Heart left ventricle (tissue), 16 donors: ENCODE measurements at regions not wholly inside any gene's neighbourhood (a gene's known extent, or its start where the extent isn't known, plus 50 kb on each side); places are given as distances from the start of the nearest gene placed in this dataset.

Source experiments
- ATAC-seq, 4 donors: fragments of 200-7000 bp; cut with Tn5 transposase; one replicate each; pipeline ENCODE4 v1.9.1; 2020 to 2022; ENCODE audit warnings: moderate library complexity in 4 of 4, mild to moderate bottlenecking in 3 of 4, moderate number of reproducible peaks in 1 of 4
- DNase-seq, 5 donors: peaks; one replicate each; pipeline ENCODE4 v3.0.0-alpha.2; 2020
- H3K27ac ChIP-seq, 12 donors: fragments of 200-600 bp; sonication (generic) in 4 of 12; one replicate each; pipeline versions ENCODE4 v1.5.0 to v1.8.0; 2016 to 2022; ENCODE audit warnings: mild to moderate bottlenecking in 2 of 12
- H3K27me3 ChIP-seq, 9 donors: fragments of 200-600 bp; sonication (generic) in 2 of 9; one replicate each; pipeline versions ENCODE4 v1.5.1 to v1.8.0; 2016 to 2022; ENCODE audit warnings: mild to moderate bottlenecking in 3 of 9
- H3K36me3 ChIP-seq, 9 donors: fragments of 200-600 bp; sonication (generic) in 2 of 9; one replicate each; pipeline versions ENCODE4 v1.5.0 to v1.8.0; 2018 to 2022; ENCODE audit warnings: mild to moderate bottlenecking in 2 of 9
- H3K4me1 ChIP-seq, 12 donors: fragments of 200-600 bp; sonication (generic) in 4 of 12; one replicate each; pipeline versions ENCODE4 v1.5.0 to v1.8.0; 2016 to 2022; ENCODE audit warnings: mild to moderate bottlenecking in 3 of 12
- H3K4me3 ChIP-seq, 12 donors: fragments of 200-600 bp; sonication (generic) in 4 of 12; one replicate each; pipeline versions ENCODE4 v1.5.0 to v1.8.0; 2017 to 2022; ENCODE audit warnings: mild to moderate bottlenecking in 9 of 12, moderate library complexity in 4 of 12
- H3K9me3 ChIP-seq, 12 donors: fragments of 200-600 bp; sonication (generic) in 4 of 12; one replicate each; pipeline versions ENCODE4 v1.5.0 to v1.8.0; 2016 to 2022; ENCODE audit warnings: mild to moderate bottlenecking in 1 of 12
- POLR2A ChIP-seq, 2 donors: fragments of 450-650 bp; IDR thresholded peaks; one replicate each; pipeline ENCODE4 v1.6.1; 2017; ENCODE audit warnings: antibody characterized with exemption in 2 of 2, mild to moderate bottlenecking in 2 of 2, moderate library complexity in 2 of 2
- WGBS, 4 donors: extraction: QIAGEN DNeasy Blood & Tissue Kit in 2 of 4; methylation state at CpG; one replicate each; pipeline versions ENCODE4 v1.1.5 to v1.1.7; 2013 to 2018; 5-methylcytosine and 5-hydroxymethylcytosine counted together
- intact Hi-C, 10 donors: fragments of 100-400 bp; cut with DNase I; formaldehyde crosslinking; loops; one replicate each; pipeline versions ENCODE4 v1.11.1 to v1.14.2; 2022
- TF ChIP-seq, protein P1 (sequence below), 12 donors: fragments of 200-600 bp; sonication (generic) in 4 of 12; IDR thresholded peaks; one replicate each; pipeline versions ENCODE4 v1.5.0 to v1.8.0; 2018 to 2022; ENCODE audit warnings: antibody characterized with exemption in 12 of 12, mild to moderate bottlenecking in 5 of 12
- donor health status: ischemic (EF 13 %, LVEDD 7.1; RV severe dilation, severe dysfunction).
- donor health status: healthy with polysubstance abuse.
- donor health status: DM: no; HTN: yes; CAD: no.
- donor health status: DM: no; HTN: no; CAD: no.
- donor health status: ischemic (EF 25% LVEDD 6.9; RV normal size, moderate dysfunction).
- donor health status: ischemic (EF 25% LVEDD 5.7; RV mildly dilated, moderate dysfunction).
- donor health status: healthy.
- donor health status: DM: yes; HTN: yes; CAD: no.
- donor health status: ischemic (EF 35%, LVEDD 5.7; RV mildly dilated, moderate dysfunction).
- donor health status: nonischemic (EF 11% LVEDD 7.7; RV severe dilation, severe dysfunction).
- donor health status: DM: yes; HTN: yes; CAD: no.
- donor health status: PGD.
- donor health status: ischemic (EF 29% LVEDD 5.4; RV normal size, mild dysfunction).
- donor health status: nonischemic (EF 23%, LVEDD 6.1; RV moderate dilation, normal function).

DNA sequence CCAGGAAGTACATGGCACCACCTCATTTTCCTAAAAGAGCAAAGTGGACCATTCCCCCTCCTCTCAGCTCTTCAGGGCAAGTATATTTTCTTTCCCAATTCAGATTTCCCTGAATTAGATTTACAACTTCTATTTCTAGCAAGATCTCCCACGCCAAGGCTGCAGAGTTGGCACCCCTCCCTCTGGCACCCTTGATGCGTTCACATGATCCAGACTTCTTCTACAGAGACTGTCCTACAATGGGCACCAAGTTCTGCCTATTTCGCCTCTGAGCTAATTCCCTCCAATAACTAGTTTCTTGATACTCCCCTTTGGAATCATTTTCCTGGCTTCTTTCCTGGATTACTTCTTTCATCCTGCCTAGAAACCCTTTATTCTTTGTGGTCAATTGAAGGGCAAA is 122.0 kb downstream of the CDC7 start:
- peak overlapping the region in 4 of 12 donors; percentile 25 to 60 (median 42) for H3K27ac ChIP-seq
- no peak for TF ChIP-seq POLR2A (IDR thresholded peaks at IDR 0.05)
- TF ChIP-seq, protein P1, sequence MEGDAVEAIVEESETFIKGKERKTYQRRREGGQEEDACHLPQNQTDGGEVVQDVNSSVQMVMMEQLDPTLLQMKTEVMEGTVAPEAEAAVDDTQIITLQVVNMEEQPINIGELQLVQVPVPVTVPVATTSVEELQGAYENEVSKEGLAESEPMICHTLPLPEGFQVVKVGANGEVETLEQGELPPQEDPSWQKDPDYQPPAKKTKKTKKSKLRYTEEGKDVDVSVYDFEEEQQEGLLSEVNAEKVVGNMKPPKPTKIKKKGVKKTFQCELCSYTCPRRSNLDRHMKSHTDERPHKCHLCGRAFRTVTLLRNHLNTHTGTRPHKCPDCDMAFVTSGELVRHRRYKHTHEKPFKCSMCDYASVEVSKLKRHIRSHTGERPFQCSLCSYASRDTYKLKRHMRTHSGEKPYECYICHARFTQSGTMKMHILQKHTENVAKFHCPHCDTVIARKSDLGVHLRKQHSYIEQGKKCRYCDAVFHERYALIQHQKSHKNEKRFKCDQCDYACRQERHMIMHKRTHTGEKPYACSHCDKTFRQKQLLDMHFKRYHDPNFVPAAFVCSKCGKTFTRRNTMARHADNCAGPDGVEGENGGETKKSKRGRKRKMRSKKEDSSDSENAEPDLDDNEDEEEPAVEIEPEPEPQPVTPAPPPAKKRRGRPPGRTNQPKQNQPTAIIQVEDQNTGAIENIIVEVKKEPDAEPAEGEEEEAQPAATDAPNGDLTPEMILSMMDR (IDR thresholded peaks at IDR 0.05): no peak
- ATAC-seq (peak in 3 of 4 donors; percentile 82 to 88 (median 83)), DNase-seq (peak in 4 of 5 donors; percentile 42 to 67 (median 56))
- intact Hi-C loops: no loop called here
- 41 to 56% (median 47%) methylated on average over 3 of the region's 3 CpGs for WGBS, 4 donors
- H3K36me3 ChIP-seq: no peaks in the 10 kb centered on the region
- peaks cover 0 to 21% (median 4%) of the 10 kb centered on the region in 12 donors for H3K4me1 ChIP-seq
- no peaks in the 10 kb centered on the region for H3K9me3 ChIP-seq
- no peaks in the 10 kb centered on the region for H3K27me3 ChIP-seq
- no peak overlapping the region for H3K4me3 ChIP-seq

DNA sequence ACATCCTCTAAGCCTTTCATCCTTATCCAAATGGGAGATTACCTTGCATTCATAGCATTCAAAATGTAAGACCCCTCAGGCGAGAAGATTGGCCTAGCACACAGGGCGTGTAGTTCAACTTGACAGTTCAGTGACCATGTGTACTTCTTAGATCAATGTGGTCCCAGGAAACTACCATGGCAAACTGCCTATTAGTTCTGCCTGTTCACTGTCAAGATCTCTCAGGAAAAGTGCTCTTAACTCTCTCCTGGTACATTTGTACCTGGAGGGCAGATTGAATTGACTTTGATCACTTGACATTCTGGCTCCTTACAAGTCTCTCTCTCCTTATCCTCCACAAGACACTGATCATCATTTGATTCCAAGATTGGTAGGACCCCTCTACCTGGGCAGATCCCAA is 122.4 kb downstream of the CDC7 start:
- ATAC-seq (peak in 3 of 4 donors; percentile 33 to 46 (median 41)), DNase-seq (no peak)
- Histone ChIP-seq H3K4me1 (peaks cover 0 to 17% (median 2%) of the 10 kb centered on the region in 12 donors), H3K36me3 (no peaks in the 10 kb centered on the region), H3K4me3 (no peak overlapping the region), H3K9me3 (no peaks in the 10 kb centered on the region), H3K27ac (peak overlapping the region in 4 of 12 donors; percentile 25 to 60 (median 42)), H3K27me3 (no peaks in the 10 kb centered on the region)
- intact Hi-C loops: no loop called here
- WGBS, 4 donors: 50 to 71% (median 64%) methylated on average over 2 of the region's 2 CpGs
- TF ChIP-seq, protein P1 (IDR thresholded peaks at IDR 0.05): no peak
- TF ChIP-seq POLR2A (IDR thresholded peaks at IDR 0.05): no peak

DNA sequence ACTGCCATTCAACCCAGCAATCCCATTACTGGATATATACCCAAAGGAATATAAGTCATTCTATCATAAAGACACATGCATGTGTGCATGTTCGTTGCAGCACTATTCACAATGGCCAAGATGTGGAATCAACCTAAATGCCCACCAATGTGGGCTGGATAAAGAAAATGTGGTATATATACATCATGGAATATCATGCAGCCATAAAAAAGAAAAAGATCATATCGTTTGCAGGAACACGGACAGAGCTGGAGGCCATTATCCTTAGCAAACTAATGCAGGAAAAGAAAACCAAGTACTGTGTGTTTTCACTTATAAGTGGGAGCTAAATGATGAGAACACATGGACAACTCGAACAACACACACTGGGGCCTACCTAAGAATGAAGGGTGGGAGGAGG is 123.7 kb downstream of the CDC7 start:
- TF ChIP-seq, protein P1 (IDR thresholded peaks at IDR 0.05): no peak
- no peak for TF ChIP-seq POLR2A (IDR thresholded peaks at IDR 0.05)
- Histone ChIP-seq H3K27me3 (no peaks in the 10 kb centered on the region), H3K9me3 (no peaks in the 10 kb centered on the region), H3K27ac (no peak overlapping the region), H3K4me1 (peaks cover 0 to 15% (median 2%) of the 10 kb centered on the region in 12 donors), H3K4me3 (no peak overlapping the region), H3K36me3 (no peaks in the 10 kb centered on the region)
- ATAC-seq (no peak), DNase-seq (no peak)
- intact Hi-C loops: no loop called here
- WGBS, 4 donors: 95 to 99% (median 97%) methylated on average over 4 of the region's 4 CpGs
